ENCODE measurements at regions not wholly inside any gene's neighbourhood (a gene's known extent, or its start where the extent isn't known, plus 50 kb on each side); places are given as distances from the start of the nearest gene placed in this dataset.
"Not testable (repeated sequence)": the region's sequence is repeated elsewhere in the genome, so short reads cannot be mapped to it uniquely, and the experiment has no call there.

DNA sequence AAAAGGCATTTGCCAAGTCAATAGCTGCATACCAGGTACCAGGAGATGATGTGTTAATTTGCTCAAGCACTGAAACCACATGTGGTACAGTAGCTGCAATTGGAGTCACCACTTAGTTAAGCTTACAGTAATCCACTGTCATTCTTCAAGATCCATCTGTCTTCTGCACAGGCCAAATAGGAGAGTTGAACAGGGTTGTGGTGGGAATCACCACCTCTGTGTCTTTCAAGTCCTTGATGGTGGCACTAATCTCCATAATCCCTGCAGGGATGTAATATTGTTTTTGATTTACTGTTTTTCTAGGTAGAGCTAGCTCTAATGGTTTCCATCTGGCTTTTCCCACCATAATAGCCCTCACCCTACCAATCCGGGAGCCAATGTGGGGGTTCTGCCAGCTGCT lies 91.9 kb downstream of the FCRL5 start:
- TF ChIP-seq CTCF (IDR thresholded peaks at IDR 0.05) (no peak), ZFX (IDR thresholded peaks at IDR 0.05; ENCODE audit: borderline replicate concordance) (no peak)
- H3K27ac ChIP-seq = no peak overlapping the region

DNA sequence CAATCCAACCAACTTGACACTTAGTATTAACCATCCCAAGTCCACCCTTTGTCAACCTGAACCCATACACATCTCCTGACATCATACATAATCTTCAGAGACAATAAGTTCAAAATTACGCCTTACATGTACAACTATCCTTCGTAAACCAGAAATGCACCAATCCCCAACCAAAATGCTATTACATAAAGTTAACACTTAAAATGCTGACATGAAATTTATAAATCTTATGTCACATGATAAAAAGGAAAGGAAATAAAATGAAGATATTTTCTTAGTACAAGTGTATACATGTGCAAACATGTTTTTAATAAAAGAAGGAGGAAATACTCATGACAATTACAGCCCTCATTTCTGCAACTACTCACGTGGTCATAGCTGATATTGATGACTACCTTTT lies 95.0 kb downstream of the FCRL5 start:
- TF ChIP-seq CTCF (IDR thresholded peaks at IDR 0.05) = no peak
- TF ChIP-seq ZFX (IDR thresholded peaks at IDR 0.05; ENCODE audit: borderline replicate concordance) = no peak
- H3K27ac ChIP-seq = no peak overlapping the region

DNA sequence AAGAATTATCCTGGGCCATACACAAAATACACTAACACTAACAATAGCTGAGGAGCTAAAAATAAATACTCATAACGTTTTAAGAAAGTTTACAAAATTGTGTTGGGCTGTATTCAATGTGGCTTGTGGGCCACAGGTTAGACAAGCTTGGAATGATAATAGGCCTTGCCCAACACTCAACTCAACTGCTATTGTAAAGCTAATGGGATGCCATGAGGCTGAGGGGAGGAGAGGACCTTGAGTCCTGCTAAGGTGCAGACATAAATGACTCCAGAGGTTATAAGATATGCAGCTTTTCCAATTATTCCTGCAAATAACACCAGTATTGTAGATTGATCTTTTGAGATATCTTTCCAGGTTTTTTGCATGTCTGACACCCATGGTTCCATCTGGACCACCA lies 97.0 kb downstream of the FCRL5 start:
- TF ChIP-seq CTCF (IDR thresholded peaks at IDR 0.05) (no peak), ZFX (IDR thresholded peaks at IDR 0.05; ENCODE audit: borderline replicate concordance) (no peak)

DNA sequence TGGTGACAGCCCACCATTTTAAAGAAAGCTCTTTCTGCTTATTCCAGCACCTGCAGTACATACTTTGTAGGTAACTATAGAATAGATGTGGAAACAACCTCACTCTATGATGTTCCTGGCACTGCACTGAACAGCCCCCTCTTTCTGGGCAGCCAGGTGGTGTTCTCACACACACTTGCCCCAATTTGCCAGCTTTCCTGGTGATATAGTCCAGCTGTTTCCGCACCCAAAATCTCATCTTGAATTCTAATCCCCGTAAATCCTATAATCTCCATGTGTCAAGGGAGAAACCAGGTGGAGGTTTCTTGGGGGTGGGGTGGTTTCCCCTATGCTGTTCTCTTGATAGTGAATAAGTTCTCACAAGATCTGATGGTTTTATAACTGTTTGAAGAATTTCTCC lies 102.2 kb downstream of the FCRL5 start:
- TF ChIP-seq CTCF (IDR thresholded peaks at IDR 0.05) = no peak
- H3K27ac ChIP-seq = no peak overlapping the region

More for the DNA sequence above, 97.0 kb downstream of the FCRL5 start:
- H3K27ac ChIP-seq = no peak overlapping the region

DNA sequence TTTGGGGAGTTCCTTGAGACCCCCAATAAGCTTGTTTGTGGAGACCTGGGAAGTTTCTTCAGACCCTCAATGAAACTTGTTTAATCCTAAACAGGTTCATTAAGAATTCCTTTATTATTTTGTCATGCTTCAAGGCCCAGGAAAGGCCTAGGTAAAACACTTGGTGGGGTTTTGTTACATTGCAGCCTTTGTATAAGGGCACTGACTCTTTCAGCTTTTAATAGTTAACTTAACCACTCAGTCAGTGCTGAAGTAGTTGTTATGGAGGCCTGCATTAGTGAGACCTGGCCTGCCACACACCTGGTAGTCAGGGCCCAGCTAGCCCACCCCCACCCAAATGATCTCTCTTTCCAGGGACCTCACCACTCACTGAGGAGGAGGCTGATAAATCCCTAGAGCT lies 103.7 kb downstream of the FCRL5 start:
- H3K27ac ChIP-seq = no peak overlapping the region
- TF ChIP-seq CTCF (IDR thresholded peaks at IDR 0.05) (no peak), ZFX (IDR thresholded peaks at IDR 0.05; ENCODE audit: borderline replicate concordance) (no peak)

GRCh38 chr1:157446356-157446755 lies 106.0 kb downstream of the FCRL5 start:
- H3K27ac ChIP-seq = not testable (repeated sequence)

GRCh38 chr1:157445616-157446140 lies 106.6 kb downstream of the FCRL5 start:
- H3K27ac ChIP-seq = not testable (repeated sequence)

DNA sequence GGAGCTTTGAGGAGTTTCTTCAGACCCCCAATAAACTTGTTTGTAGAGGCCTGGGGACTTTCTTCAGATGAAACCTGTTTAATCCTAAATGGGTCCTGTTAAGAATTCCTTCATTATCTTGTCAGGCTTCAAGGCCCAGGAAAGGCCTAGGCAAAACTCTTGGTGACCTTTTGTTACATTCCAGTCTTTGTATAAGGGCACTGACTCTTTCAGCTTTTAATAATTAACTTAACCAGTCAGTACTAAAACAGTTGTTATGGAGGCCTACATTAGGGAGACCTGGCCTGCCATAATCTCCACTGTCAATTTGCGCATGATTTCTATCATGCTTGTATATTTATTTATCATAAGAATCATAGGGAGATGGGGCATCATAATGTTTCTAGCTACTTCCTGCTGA lies 110.2 kb downstream of the FCRL5 start:
- TF ChIP-seq CTCF (IDR thresholded peaks at IDR 0.05) (no peak), ZFX (IDR thresholded peaks at IDR 0.05; ENCODE audit: borderline replicate concordance) (no peak)

More for the DNA sequence above, 110.2 kb downstream of the FCRL5 start:
- no peak overlapping the region for H3K27ac ChIP-seq

Measured in 22Rv1 (cell line).